Gastrocnemius medialis (tissue), 4 donors: ENCODE measurements at regions not wholly inside any gene's neighbourhood (a gene's known extent, or its start where the extent isn't known, plus 50 kb on each side); places are given as distances from the start of the nearest gene placed in this dataset.

Experiments
- ATAC-seq, 2 donors: fragments of 150-250 bp; one replicate each; pipeline ENCODE4 v1.9.1; 2016
- DNase-seq, 2 donors: peaks; one replicate each; pipeline ENCODE4 v3.0.0-alpha.2; 2019
- H3K27ac ChIP-seq, 4 donors: fragments of 200-600 bp; sonication (generic); 1 replicate in 1 of 4; 2 replicates in 3 of 4; pipeline ENCODE4 v1.5.1; 2016 to 2018; ENCODE audit warnings: mild to moderate bottlenecking in 2 of 4, moderate library complexity in 1 of 4
- H3K27me3 ChIP-seq, 3 donors: fragments of 200-600 bp; sonication (generic) in 2 of 3; 1 replicate in 1 of 3; 2 replicates in 2 of 3; pipeline versions ENCODE4 v1.5.1 to v1.6.0; 2016 to 2019; ENCODE audit warnings: mild to moderate bottlenecking in 1 of 3, moderate library complexity in 1 of 3
- H3K36me3 ChIP-seq, 2 donors: fragments of 200-600 bp; sonication (generic) in 1 of 2; one replicate each; pipeline ENCODE4 v1.5.1; 2017 to 2018
- H3K4me1 ChIP-seq, 2 donors: fragments of 200-600 bp; sonication (generic) in 1 of 2; one replicate each; pipeline ENCODE4 v1.5.1; 2016 to 2017; ENCODE audit warnings: mild to moderate bottlenecking in 2 of 2
- H3K4me3 ChIP-seq, 4 donors: fragments of 200-600 bp; sonication (generic) in 3 of 4; 1 replicate in 1 of 4; 2 replicates in 3 of 4; pipeline ENCODE4 v1.5.1; 2016 to 2019; ENCODE audit warnings: mild to moderate bottlenecking in 2 of 4
- H3K9me3 ChIP-seq, 3 donors: fragments of 200-600 bp; sonication (generic) in 2 of 3; 1 replicate in 1 of 3; 2 replicates in 2 of 3; pipeline ENCODE4 v1.5.1; 2016 to 2019
- CTCF ChIP-seq, 5 experiments: fragments of 450-650 bp in 3 of 5; fragments of 200-600 bp in 2 of 5; sonication (generic) in 2 of 5; IDR thresholded peaks in 4 of 5; conservative IDR thresholded peaks in 1 of 5; 1 replicate in 4 of 5; 2 replicates in 1 of 5; pipeline ENCODE4 v1.5.1; 2016 to 2019; ENCODE audit warnings: antibody characterized with exemption in 5 of 5, mild to moderate bottlenecking in 3 of 5, moderate library complexity in 3 of 5
- POLR2A ChIP-seq, 2 donors: fragments of 450-650 bp; IDR thresholded peaks; one replicate each; pipeline ENCODE4 v1.6.1; 2017; ENCODE audit warnings: antibody characterized with exemption in 2 of 2, mild to moderate bottlenecking in 2 of 2, moderate library complexity in 2 of 2
- in situ Hi-C, 4 donors: fragments of 200-750 bp; cut with MboI; loops; one replicate each; pipeline versions ENCODE4 v1.15.0 to v1.8.0; 2017; ENCODE audit warnings: low sequenced_read_pairs in 4 of 4
- intact Hi-C: fragments of 100-400 bp; cut with DNase I; formaldehyde crosslinking; loops from one replicate; pipeline ENCODE4 v1.15.1; 2023; ENCODE audit warnings: low total_unique reads

- intact Hi-C loops = no loop called here
Measured at GRCh38 chr13:90420683-90421082, 926.8 kb upstream of the MIR17HG start.

GRCh38 chr13:90427322-90428272, 919.9 kb upstream of the MIR17HG start:
- Histone ChIP-seq H3K27me3 (no peaks in the 10 kb centered on the region), H3K4me3 (no peak overlapping the region), H3K4me1 (peaks cover 0 to 9% of the 10 kb centered on the region in 2 donors), H3K9me3 (no peaks in the 10 kb centered on the region), H3K27ac (no peak overlapping the region), H3K36me3 (no peaks in the 10 kb centered on the region)
- TF ChIP-seq POLR2A (IDR thresholded peaks at IDR 0.05) = no peak
- no peak for TF ChIP-seq CTCF (IDR thresholded peaks at IDR 0.05 in 4 of 5, conservative IDR thresholded peaks at IDR 0.05 in 1 of 5)
- DNase-seq (no peak), ATAC-seq (peak in 1 of 2 donors; percentile 47)
- intact Hi-C loops = no loop called here
- in situ Hi-C loops = no loop called here

More at GRCh38 chr13:90420683-90421082, 926.8 kb upstream of the MIR17HG start:
- Histone ChIP-seq H3K27ac (no peak overlapping the region), H3K36me3 (no peaks in the 10 kb centered on the region), H3K27me3 (no peaks in the 10 kb centered on the region), H3K4me1 (no peaks in the 10 kb centered on the region), H3K4me3 (no peak overlapping the region), H3K9me3 (no peaks in the 10 kb centered on the region)
- DNase-seq (no peak), ATAC-seq (no peak)
- in situ Hi-C loops = no loop called here
- TF ChIP-seq POLR2A (IDR thresholded peaks at IDR 0.05) = no peak
- TF ChIP-seq CTCF (IDR thresholded peaks at IDR 0.05 in 4 of 5, conservative IDR thresholded peaks at IDR 0.05 in 1 of 5) = no peak

GRCh38 chr13:90428522-90429210, 918.8 kb upstream of the MIR17HG start:
- no peak overlapping the region for H3K4me3 ChIP-seq
- ATAC-seq (no peak), DNase-seq (no peak)
- peaks cover 0 to 9% of the 10 kb centered on the region in 2 donors for H3K4me1 ChIP-seq
- no peaks in the 10 kb centered on the region for H3K9me3 ChIP-seq
- TF ChIP-seq CTCF (IDR thresholded peaks at IDR 0.05 in 4 of 5, conservative IDR thresholded peaks at IDR 0.05 in 1 of 5) (no peak), POLR2A (IDR thresholded peaks at IDR 0.05) (no peak)
- no peaks in the 10 kb centered on the region for H3K36me3 ChIP-seq
- H3K27ac ChIP-seq = no peak overlapping the region
- in situ Hi-C loops = no loop called here
- intact Hi-C loops = no loop called here
- no peaks in the 10 kb centered on the region for H3K27me3 ChIP-seq

- H3K27ac ChIP-seq = no peak overlapping the region
- ATAC-seq = no peak
- H3K4me3 ChIP-seq = no peak overlapping the region
- no peak for TF ChIP-seq CTCF (IDR thresholded peaks at IDR 0.05 in 4 of 5, conservative IDR thresholded peaks at IDR 0.05 in 1 of 5)
- TF ChIP-seq POLR2A (IDR thresholded peaks at IDR 0.05) = no peak
- DNase-seq = no peak
- no peaks in the 10 kb centered on the region for H3K36me3 ChIP-seq
- intact Hi-C loops = no loop called here
- in situ Hi-C loops = no loop called here
- H3K27me3 ChIP-seq = no peaks in the 10 kb centered on the region
- no peaks in the 10 kb centered on the region for H3K9me3 ChIP-seq
- peaks cover 0 to 9% of the 10 kb centered on the region in 2 donors for H3K4me1 ChIP-seq
Measured at GRCh38 chr13:90430127-90430526, 917.4 kb upstream of the MIR17HG start.
